ENCODE measurements at regions not wholly inside any gene's neighbourhood (a gene's known extent, or its start where the extent isn't known, plus 50 kb on each side); places are given as distances from the start of the nearest gene placed in this dataset.

DNA sequence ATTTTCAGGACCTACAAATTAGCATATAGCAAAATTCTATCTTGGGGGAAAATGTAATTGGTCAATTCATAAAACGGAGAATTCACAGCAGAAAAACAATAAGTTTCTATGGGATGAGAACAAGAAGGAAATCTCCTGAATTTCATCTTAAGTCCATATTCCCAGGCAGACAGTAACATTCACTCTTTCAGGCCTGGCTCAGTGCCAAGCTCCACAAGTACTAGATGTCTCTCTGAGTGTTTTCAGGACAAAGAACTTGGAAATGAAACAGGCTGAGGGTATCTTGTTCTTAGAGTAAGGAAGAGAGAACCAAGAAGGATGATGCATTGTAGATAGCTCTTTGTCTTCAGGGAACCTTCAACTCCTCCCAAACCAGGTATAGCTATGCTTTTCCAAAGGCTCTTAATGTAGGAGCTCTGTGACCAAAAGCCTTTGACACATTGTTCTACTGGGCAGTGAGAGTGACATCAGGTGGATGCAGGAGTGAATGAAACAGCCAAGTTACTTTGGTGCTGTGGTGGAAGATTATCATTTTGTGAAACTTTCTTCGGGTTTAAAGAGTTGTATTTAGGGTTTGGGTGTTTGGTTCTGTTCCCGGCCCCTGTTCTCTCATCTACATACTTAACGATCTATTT lies 298.3 kb downstream of the GPATCH2 start:
- H3K9me3 ChIP-seq (ENCODE audit: insufficient read depth, low read depth, low read length) = no peaks in the 10 kb centered on the region
- no peak overlapping the region for H3K9ac ChIP-seq (ENCODE audit: low read depth, low read length, poor library complexity, severe bottlenecking)
- H3K36me3 ChIP-seq (ENCODE audit: insufficient read depth, low read length) = no peaks in the 10 kb centered on the region
- H3K4me3 ChIP-seq (ENCODE audit: low read length, poor library complexity, severe bottlenecking) = no peak overlapping the region
- 0 out of 2 replicates have a peak, but pooled peaks cover 3% of the 10 kb centered on the region for H3K9me2 ChIP-seq (replicated peaks; ENCODE audit: low read depth, low read length)
- H4K20me1 ChIP-seq (ENCODE audit: insufficient read depth, low read length, poor library complexity, severe bottlenecking) = no peaks in the 10 kb centered on the region
- H3F3A ChIP-seq (ENCODE audit: low read depth) = no peaks in the 10 kb centered on the region
- H2AFZ ChIP-seq (ENCODE audit: low read length) = no peak overlapping the region
- H3K4me1 ChIP-seq (ENCODE audit: insufficient read depth, low read length, poor library complexity, severe bottlenecking) = no peaks in the 10 kb centered on the region
- no peak for TF ChIP-seq CTCF (conservative IDR thresholded peaks at IDR 0.05; ENCODE audit: low read length)
- no peaks in the 10 kb centered on the region for H3K79me2 ChIP-seq (ENCODE audit: insufficient read depth, low read length)
- H3K4me2 ChIP-seq (ENCODE audit: low read depth, low read length, poor library complexity, severe bottlenecking) = no peak overlapping the region
- no peaks in the 10 kb centered on the region for H3K27me3 ChIP-seq (ENCODE audit: insufficient read depth, low read length, poor library complexity, severe bottlenecking)

DNA sequence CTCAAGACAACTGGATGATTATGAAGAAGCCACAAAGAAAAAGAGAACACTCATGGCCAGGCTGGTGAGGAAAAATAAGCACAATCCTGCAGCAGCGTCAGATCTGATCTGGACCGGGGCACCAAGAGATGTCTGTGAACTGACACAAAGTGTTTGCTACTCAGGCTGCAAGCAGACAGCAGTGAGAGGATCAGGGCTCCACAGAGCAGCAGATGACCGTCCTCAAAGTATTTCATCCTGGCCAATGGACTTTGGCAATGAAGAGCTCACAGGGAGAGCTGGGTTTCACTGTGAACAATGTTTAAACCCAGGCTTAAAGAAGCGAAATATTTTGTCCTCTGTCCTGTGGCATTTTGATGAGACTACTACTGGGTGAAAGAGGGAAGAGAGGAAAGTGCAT lies 299.2 kb downstream of the GPATCH2 start:
- no peak overlapping the region for H3K9ac ChIP-seq (ENCODE audit: low read depth, low read length, poor library complexity, severe bottlenecking)
- no peak overlapping the region for H2AFZ ChIP-seq (ENCODE audit: low read length)
- TF ChIP-seq EZH2phosphoT487 (IDR thresholded peaks at IDR 0.05; ENCODE audit: borderline replicate concordance) (no peak), CTCF (conservative IDR thresholded peaks at IDR 0.05; ENCODE audit: low read length) (no peak)

DNA sequence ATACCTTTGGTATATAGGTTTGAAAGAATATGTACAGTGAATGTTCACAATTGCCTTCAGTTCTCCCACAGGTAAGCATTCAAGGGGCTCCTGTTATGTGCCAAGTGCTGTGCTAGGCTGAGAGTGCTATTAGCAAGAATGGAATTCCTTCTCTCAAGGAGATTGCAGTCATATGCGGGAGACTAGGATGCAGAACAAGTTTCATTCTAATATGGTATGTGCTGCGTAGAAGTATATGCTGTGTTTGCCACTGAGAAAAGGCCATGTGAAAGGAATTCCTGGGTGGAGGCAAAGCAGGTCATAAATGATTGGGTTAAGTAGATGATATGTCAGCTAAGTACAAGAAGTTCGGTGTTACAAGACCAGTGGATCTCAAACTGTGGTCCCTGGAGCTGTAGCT lies 303.0 kb downstream of the GPATCH2 start:
- Histone ChIP-seq H3K27me3 (ENCODE audit: insufficient read depth, low read length, poor library complexity, severe bottlenecking) (no peaks in the 10 kb centered on the region), H3K79me2 (ENCODE audit: insufficient read depth, low read length) (no peaks in the 10 kb centered on the region), H3K9me2 (replicated peaks; ENCODE audit: low read depth, low read length) (0 out of 2 replicates have a peak, but pooled peaks cover 3% of the 10 kb centered on the region), H3K9ac (ENCODE audit: low read depth, low read length, poor library complexity, severe bottlenecking) (no peak overlapping the region), H3K9me3 (ENCODE audit: insufficient read depth, low read depth, low read length) (no peaks in the 10 kb centered on the region), H2AFZ (ENCODE audit: low read length) (no peak overlapping the region), H3F3A (ENCODE audit: low read depth) (no peaks in the 10 kb centered on the region), H3K4me2 (ENCODE audit: low read depth, low read length, poor library complexity, severe bottlenecking) (no peak overlapping the region), H3K4me3 (ENCODE audit: low read length, poor library complexity, severe bottlenecking) (no peak overlapping the region), H3K36me3 (ENCODE audit: insufficient read depth, low read length) (no peaks in the 10 kb centered on the region), H3K4me1 (ENCODE audit: insufficient read depth, low read length, poor library complexity, severe bottlenecking) (no peaks in the 10 kb centered on the region), H4K20me1 (ENCODE audit: insufficient read depth, low read length, poor library complexity, severe bottlenecking) (no peaks in the 10 kb centered on the region)
- TF ChIP-seq CTCF (conservative IDR thresholded peaks at IDR 0.05; ENCODE audit: low read length) = no peak
- no peak for TF ChIP-seq EZH2phosphoT487 (IDR thresholded peaks at IDR 0.05; ENCODE audit: borderline replicate concordance)

More for the DNA sequence above, 299.2 kb downstream of the GPATCH2 start:
- Histone ChIP-seq H3K4me3 (ENCODE audit: low read length, poor library complexity, severe bottlenecking) (no peak overlapping the region), H3K36me3 (ENCODE audit: insufficient read depth, low read length) (no peaks in the 10 kb centered on the region), H3F3A (ENCODE audit: low read depth) (no peaks in the 10 kb centered on the region), H3K79me2 (ENCODE audit: insufficient read depth, low read length) (no peaks in the 10 kb centered on the region), H3K9me2 (replicated peaks; ENCODE audit: low read depth, low read length) (0 out of 2 replicates have a peak, but pooled peaks cover 3% of the 10 kb centered on the region), H3K9me3 (ENCODE audit: insufficient read depth, low read depth, low read length) (no peaks in the 10 kb centered on the region), H3K4me1 (ENCODE audit: insufficient read depth, low read length, poor library complexity, severe bottlenecking) (no peaks in the 10 kb centered on the region), H4K20me1 (ENCODE audit: insufficient read depth, low read length, poor library complexity, severe bottlenecking) (no peaks in the 10 kb centered on the region), H3K4me2 (ENCODE audit: low read depth, low read length, poor library complexity, severe bottlenecking) (no peak overlapping the region), H3K27me3 (ENCODE audit: insufficient read depth, low read length, poor library complexity, severe bottlenecking) (no peaks in the 10 kb centered on the region)

All from Loucy (cell line).